ENCODE measurements at regions not wholly inside any gene's neighbourhood (a gene's known extent, or its start where the extent isn't known, plus 50 kb on each side); places are given as distances from the start of the nearest gene placed in this dataset.

- TF ChIP-seq CTCF (IDR thresholded peaks at IDR 0.05) (no peak), POLR2A (IDR thresholded peaks at IDR 0.05) (no peak)
These were observed 65.2 kb upstream of the PTPRD start for GRCh38 chr9:10678010-10678409.
